ENCODE measurements at regions not wholly inside any gene's neighbourhood (a gene's known extent, or its start where the extent isn't known, plus 50 kb on each side); places are given as distances from the start of the nearest gene placed in this dataset.

DNA sequence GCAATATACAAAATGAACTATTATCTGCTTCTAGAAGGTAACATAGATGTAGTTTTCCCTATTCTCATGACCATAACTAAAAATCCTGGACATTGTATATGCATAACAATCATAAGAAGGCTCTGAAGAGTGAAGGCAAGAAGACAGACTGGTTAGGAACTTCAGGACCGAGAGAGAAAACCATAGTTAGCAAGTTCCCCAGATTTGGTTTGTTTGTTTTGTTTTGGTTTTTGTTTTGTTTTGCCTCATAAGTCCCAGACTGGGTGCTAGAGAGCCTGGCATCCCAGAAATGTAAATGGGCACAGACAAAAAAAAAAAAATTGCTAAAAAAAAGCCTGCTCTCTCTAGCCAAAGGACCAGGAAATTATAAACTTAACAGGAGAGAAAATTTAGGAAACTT is 192.2 kb upstream of the FBXO11 start:
- no peak for DNase-seq
- Mint-ChIP-seq H3K27ac (no peak overlapping the region), H3K9me3 (no peaks in the 10 kb centered on the region), H3K4me1 (no peaks in the 10 kb centered on the region), H3K4me3 (no peak overlapping the region), H3K36me3 (ENCODE audit: low read depth) (no peaks in the 10 kb centered on the region), H3K27me3 (peaks cover 29% of the 10 kb centered on the region)
- ChIA-PET CTCF (no interaction called here), POLR2A (no interaction called here)

- no peak for DNase-seq
- Mint-ChIP-seq H3K4me1 (peaks cover 18% of the 10 kb centered on the region), H3K4me3 (no peak overlapping the region), H3K9me3 (no peaks in the 10 kb centered on the region), H3K27ac (no peak overlapping the region), H3K27me3 (peaks cover 23% of the 10 kb centered on the region), H3K36me3 (ENCODE audit: low read depth) (no peaks in the 10 kb centered on the region)
- POLR2A ChIA-PET = no interaction called here
- CTCF ChIA-PET = interaction anchor here (0.5 to 2.0 kb wide), 3 partner anchors 9 to 389 kb away, joined by 3 to 28 read pairs (median 5); no protein-coding TSS in a partner anchor
These were observed 198.1 kb upstream of the FBXO11 start for GRCh38 chr2:48104418-48104817.

- Mint-ChIP-seq H3K9me3 (no peaks in the 10 kb centered on the region), H3K36me3 (ENCODE audit: low read depth) (no peaks in the 10 kb centered on the region), H3K4me1 (peaks cover 19% of the 10 kb centered on the region), H3K4me3 (no peak overlapping the region), H3K27me3 (peaks cover 13% of the 10 kb centered on the region), H3K27ac (no peak overlapping the region)
- no peak for DNase-seq
- POLR2A ChIA-PET = no interaction called here
- CTCF ChIA-PET = interaction anchor here (0.6 to 2.2 kb wide), 5 partner anchors 12 to 768 kb away, joined by 3 to 28 read pairs (median 6); no protein-coding TSS in a partner anchor
These were observed 199.6 kb upstream of the FBXO11 start for GRCh38 chr2:48105848-48106247.

DNA sequence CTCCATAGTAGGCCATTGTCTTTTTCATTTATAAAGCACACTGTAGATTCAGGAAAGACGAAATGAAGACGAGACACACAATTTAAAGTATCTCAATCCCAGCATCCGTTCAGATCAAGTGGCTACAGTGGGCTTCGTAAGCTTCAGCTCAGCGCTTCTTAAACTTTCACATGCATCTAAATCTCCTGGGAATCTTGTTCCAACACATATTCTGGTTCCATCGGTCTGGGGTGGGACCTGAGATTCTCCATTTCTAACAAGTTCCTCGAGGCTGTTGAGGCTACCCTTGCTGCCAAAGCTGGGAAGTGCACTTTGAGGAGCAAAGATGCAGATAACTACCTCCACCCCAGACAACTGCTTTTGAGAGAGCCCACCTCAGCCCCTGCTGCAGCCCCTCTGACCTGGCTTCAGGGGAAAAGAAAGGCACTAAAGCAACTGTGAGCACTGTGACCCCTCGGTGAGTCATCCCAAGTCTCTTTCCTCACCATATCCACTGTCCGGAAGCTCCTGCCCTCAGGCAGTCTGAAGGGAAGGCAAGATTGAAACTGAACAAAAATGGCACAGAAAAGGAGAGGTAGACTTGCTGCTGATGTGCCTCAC is 201.1 kb upstream of the FBXO11 start:
- Mint-ChIP-seq H3K4me3 (no peak overlapping the region), H3K4me1 (peaks cover 31% of the 10 kb centered on the region), H3K27me3 (peaks cover 5% of the 10 kb centered on the region), H3K9me3 (no peaks in the 10 kb centered on the region), H3K36me3 (ENCODE audit: low read depth) (no peaks in the 10 kb centered on the region), H3K27ac (no peak overlapping the region)
- ChIA-PET CTCF (interaction anchor here (1.0 to 3.8 kb wide), 6 partner anchors 138 to 264 kb away, joined by 3 to 41 read pairs (median 4); partner anchors contain the start of gene FBXO11), POLR2A (interaction anchor here (0.9 kb wide), 1 partner anchor 201 kb away, joined by 3 read pairs; the partner anchor contains the start of gene FBXO11)
- DNase-seq = no peak

DNA sequence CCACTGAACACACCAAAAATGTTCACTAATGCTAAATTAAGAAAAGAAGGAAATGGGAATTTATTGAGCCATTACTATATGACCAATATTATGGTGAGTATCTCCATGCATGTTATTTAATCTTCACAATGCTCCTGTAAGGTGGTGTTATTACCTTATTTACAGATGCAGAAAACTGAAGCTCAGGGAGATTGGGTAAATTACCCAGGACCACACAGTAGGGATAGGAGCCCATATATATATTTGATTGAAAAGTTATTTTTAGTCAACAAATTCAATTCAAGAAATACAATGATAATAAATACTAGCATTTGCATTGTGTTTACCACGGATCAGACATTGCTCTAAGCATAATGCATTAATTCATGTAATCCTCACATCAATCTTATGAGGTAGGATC is 202.2 kb upstream of the FBXO11 start:
- H3K36me3 Mint-ChIP-seq (ENCODE audit: low read depth) = no peaks in the 10 kb centered on the region
- ChIA-PET CTCF (interaction anchor here (0.9 to 3.8 kb wide), 4 partner anchors 12 to 250 kb away, joined by 3 to 41 read pairs (median 3); no protein-coding TSS in a partner anchor), POLR2A (no interaction called here)
- H3K4me1 Mint-ChIP-seq = peaks cover 37% of the 10 kb centered on the region
- no peak for DNase-seq
- peaks cover 5% of the 10 kb centered on the region for H3K27me3 Mint-ChIP-seq
- H3K27ac Mint-ChIP-seq = no peak overlapping the region
- no peak overlapping the region for H3K4me3 Mint-ChIP-seq
- H3K9me3 Mint-ChIP-seq = no peaks in the 10 kb centered on the region

DNA sequence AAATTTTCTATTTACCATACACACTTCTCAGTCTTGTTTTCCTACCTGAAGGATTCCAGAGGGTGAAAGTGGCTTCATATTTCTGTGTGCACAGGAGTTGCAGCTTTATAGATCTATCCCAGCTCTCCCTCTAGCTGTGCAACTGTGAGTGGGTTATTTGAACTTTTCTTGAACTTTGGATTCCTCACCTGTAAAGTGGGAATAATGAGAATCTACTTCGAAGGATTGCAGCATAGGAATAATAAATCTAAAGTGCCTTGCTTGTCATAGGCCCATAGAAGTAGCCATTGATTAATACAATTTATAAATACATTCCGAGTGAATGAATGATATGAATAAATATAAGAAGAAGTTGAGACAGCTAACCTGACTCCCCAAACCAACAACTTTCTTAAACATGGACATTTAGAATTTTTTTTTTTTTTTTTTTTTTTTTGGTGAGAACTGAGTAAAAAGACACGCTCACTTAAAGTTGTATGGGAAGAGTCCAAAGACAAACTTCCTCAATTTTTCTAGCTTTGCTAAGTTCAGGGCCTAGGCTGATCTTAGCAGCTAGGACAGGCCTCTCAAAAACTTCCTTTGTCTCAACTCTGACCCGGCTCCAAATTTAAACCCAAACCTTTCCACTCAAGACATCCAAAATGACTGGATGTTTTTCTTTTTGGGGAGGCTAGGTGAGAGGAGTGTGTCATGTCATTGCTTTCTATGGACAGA is 203.3 kb upstream of the FBXO11 start:
- peaks cover 3% of the 10 kb centered on the region for H3K27me3 Mint-ChIP-seq
- POLR2A ChIA-PET = no interaction called here
- no peaks in the 10 kb centered on the region for H3K36me3 Mint-ChIP-seq (ENCODE audit: low read depth)
- CTCF ChIA-PET = interaction anchor here (0.8 to 3.8 kb wide), 7 partner anchors 11 to 342 kb away, joined by 3 to 41 read pairs (median 3); no protein-coding TSS in a partner anchor
- H3K4me3 Mint-ChIP-seq = no peak overlapping the region
- H3K27ac Mint-ChIP-seq = no peak overlapping the region
- H3K9me3 Mint-ChIP-seq = no peaks in the 10 kb centered on the region
- peaks cover 49% of the 10 kb centered on the region for H3K4me1 Mint-ChIP-seq
- DNase-seq = no peak

DNA sequence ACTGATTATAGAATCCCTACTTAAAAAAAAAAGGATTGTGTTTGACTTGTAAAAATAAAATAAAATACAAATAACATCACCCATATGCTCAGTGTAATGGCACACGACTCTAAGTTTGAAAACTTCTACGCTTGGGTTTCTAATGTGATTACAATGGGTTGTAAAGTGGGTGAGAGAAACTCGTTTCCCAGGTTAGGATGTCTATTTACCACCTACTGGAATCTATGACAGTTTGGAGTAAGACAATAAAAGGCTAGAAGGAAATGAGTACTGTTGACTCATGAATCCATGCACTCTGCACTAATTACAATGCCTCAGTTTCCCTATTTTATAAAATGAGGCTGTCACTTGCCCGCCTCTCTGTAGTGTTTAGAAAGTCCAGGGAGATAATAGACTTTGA is 204.0 kb upstream of the FOXN2 start:
- Mint-ChIP-seq H3K9me3 (no peaks in the 10 kb centered on the region), H3K4me3 (no peak overlapping the region), H3K36me3 (ENCODE audit: low read depth) (no peaks in the 10 kb centered on the region), H3K27ac (no peak overlapping the region), H3K4me1 (peaks cover 55% of the 10 kb centered on the region), H3K27me3 (no peaks in the 10 kb centered on the region)
- DNase-seq = no peak
- POLR2A ChIA-PET = no interaction called here
- CTCF ChIA-PET = interaction anchor here (1.4 kb wide), 1 partner anchor 10 kb away, joined by 3 read pairs; no protein-coding TSS in a partner anchor

- H3K4me3 Mint-ChIP-seq = no peak overlapping the region
- peaks cover 37% of the 10 kb centered on the region for H3K4me1 Mint-ChIP-seq
- no peaks in the 10 kb centered on the region for H3K36me3 Mint-ChIP-seq (ENCODE audit: low read depth)
- CTCF ChIA-PET = interaction anchor here (1.0 kb wide), 3 partner anchors 8 to 228 kb away, joined by 3 to 5 read pairs (median 5); partner anchors contain the start of gene FBXO11
- POLR2A ChIA-PET = interaction anchor here (0.6 to 1.9 kb wide), 3 partner anchors 200 to 335 kb away, joined by 3 to 7 read pairs (median 3); no protein-coding TSS in a partner anchor
- no peaks in the 10 kb centered on the region for H3K27me3 Mint-ChIP-seq
- no peak for DNase-seq
- H3K27ac Mint-ChIP-seq = no peak overlapping the region
- H3K9me3 Mint-ChIP-seq = no peaks in the 10 kb centered on the region
These were observed 201.4 kb upstream of the FOXN2 start for GRCh38 chr2:48112911-48113680.

DNA sequence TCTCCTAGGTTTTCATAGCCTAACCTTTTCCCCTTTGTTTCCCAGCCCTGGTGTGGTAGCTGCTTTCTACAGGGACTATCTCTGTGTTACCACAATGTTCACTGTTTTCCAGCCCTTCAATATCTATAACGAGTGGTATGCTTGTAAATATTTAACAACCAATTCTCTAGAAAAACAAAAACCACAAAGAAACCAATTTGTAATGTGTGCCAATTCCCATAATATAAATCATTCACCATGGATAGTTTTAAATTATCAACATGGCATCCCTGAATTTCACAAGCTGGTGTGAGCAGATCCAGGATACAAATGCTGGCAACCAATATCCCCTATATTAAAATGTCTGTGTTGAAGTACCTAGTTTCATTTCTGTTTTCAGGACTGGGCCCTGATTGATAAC is 200.7 kb upstream of the FOXN2 start:
- Mint-ChIP-seq H3K9me3 (no peaks in the 10 kb centered on the region), H3K27ac (no peak overlapping the region), H3K4me1 (peaks cover 37% of the 10 kb centered on the region), H3K27me3 (no peaks in the 10 kb centered on the region), H3K4me3 (no peak overlapping the region), H3K36me3 (ENCODE audit: low read depth) (no peaks in the 10 kb centered on the region)
- CTCF ChIA-PET = interaction anchor here (1.0 kb wide), 3 partner anchors 9 to 228 kb away, joined by 3 to 5 read pairs (median 5); partner anchors contain the start of gene FBXO11
- POLR2A ChIA-PET = interaction anchor here (1.0 to 1.9 kb wide), 2 partner anchors 200 to 334 kb away, joined by 3 to 7 read pairs; no protein-coding TSS in a partner anchor
- no peak for DNase-seq

GRCh38 chr2:48114256-48114655 is 200.2 kb upstream of the FOXN2 start:
- no peak overlapping the region for H3K4me3 Mint-ChIP-seq
- ChIA-PET POLR2A (interaction anchor here (1.9 kb wide), 1 partner anchor 199 kb away, joined by 7 read pairs; no protein-coding TSS in a partner anchor), CTCF (interaction anchor here (1.0 kb wide), 2 partner anchors 9 to 227 kb away, joined by 3 to 5 read pairs; no protein-coding TSS in a partner anchor)
- H3K9me3 Mint-ChIP-seq = no peaks in the 10 kb centered on the region
- peaks cover 37% of the 10 kb centered on the region for H3K4me1 Mint-ChIP-seq
- no peak overlapping the region for H3K27ac Mint-ChIP-seq
- DNase-seq = peak; percentile 67
- no peaks in the 10 kb centered on the region for H3K27me3 Mint-ChIP-seq
- H3K36me3 Mint-ChIP-seq (ENCODE audit: low read depth) = no peaks in the 10 kb centered on the region

- ChIA-PET POLR2A (interaction anchor here (0.6 kb wide), 1 partner anchor 200 kb away, joined by 3 read pairs; no protein-coding TSS in a partner anchor), CTCF (no interaction called here)
- Mint-ChIP-seq H3K4me3 (no peak overlapping the region), H3K27ac (no peak overlapping the region), H3K9me3 (peaks cover 4% of the 10 kb centered on the region), H3K36me3 (ENCODE audit: low read depth) (no peaks in the 10 kb centered on the region), H3K4me1 (peaks cover 44% of the 10 kb centered on the region), H3K27me3 (no peaks in the 10 kb centered on the region)
- DNase-seq = no peak
These were observed 198.0 kb upstream of the FOXN2 start for GRCh38 chr2:48116497-48116896.

DNA sequence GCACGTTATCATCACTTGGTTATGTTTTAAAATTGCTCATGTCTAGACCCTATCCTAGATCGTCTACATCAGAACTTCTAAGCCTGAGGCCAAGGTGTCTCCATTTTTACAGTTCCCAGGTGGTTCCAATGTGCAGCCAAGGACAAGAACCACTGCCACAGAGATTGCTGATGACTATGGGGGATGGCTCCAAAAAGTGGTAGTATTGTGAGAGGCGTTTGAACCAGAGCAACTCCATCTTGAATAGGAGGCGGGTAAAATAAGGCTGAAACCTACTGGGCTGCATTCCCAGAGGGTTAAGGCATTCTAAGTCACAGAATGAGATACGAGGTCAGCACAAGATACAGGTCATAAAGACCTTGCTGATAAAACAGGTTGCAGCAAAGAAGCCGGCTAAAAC is 195.6 kb upstream of the FOXN2 start:
- Mint-ChIP-seq H3K27ac (no peak overlapping the region), H3K36me3 (ENCODE audit: low read depth) (no peaks in the 10 kb centered on the region), H3K27me3 (no peaks in the 10 kb centered on the region), H3K9me3 (peaks cover 4% of the 10 kb centered on the region), H3K4me1 (peaks cover 38% of the 10 kb centered on the region), H3K4me3 (no peak overlapping the region)
- no peak for DNase-seq
- POLR2A ChIA-PET = no interaction called here
- CTCF ChIA-PET = no interaction called here

GRCh38 chr2:48120112-48120511 is 194.4 kb upstream of the FOXN2 start:
- Mint-ChIP-seq H3K27ac (no peak overlapping the region), H3K27me3 (no peaks in the 10 kb centered on the region), H3K36me3 (ENCODE audit: low read depth) (no peaks in the 10 kb centered on the region), H3K4me1 (peaks cover 27% of the 10 kb centered on the region), H3K9me3 (peaks cover 4% of the 10 kb centered on the region), H3K4me3 (no peak overlapping the region)
- ChIA-PET CTCF (no interaction called here), POLR2A (no interaction called here)
- DNase-seq = no peak
